MCF 10A (cell line): ENCODE measurements at regions not wholly inside any gene's neighbourhood (a gene's known extent, or its start where the extent isn't known, plus 50 kb on each side); places are given as distances from the start of the nearest gene placed in this dataset.

ENCODE experiments used
- BruUV-seq: library from RNA; stranded (reverse); fragments of 400-500 nt; replicated peaks from 2 replicates; lab custom pipeline; 2021; lab: Mats Ljungman, UMichigan
- CTCF ChIA-PET: fragments of 300-600 bp; sonication (Branson Sonifier 250); formaldehyde crosslinking; extraction: SDS; loops from one replicate; lab custom pipeline; 2021; ENCODE audit warnings: antibody characterized with exemption, inconsistent platforms; lab: Yijun Ruan, JAX
- POLR2A ChIA-PET: fragments of 300-600, 350-650 bp; sonication (Branson Sonifier 250); formaldehyde crosslinking; extraction: SDS; loops from one replicate; lab custom pipeline; 2020; ENCODE audit warnings: antibody characterized with exemption, inconsistent platforms; lab: Yijun Ruan, JAX
- DNase-seq: peaks from one replicate; pipeline ENCODE4 v3.0.0-alpha.2; 2018; ENCODE audit not compliant: unreplicated experiment
- H3K27ac Mint-ChIP-seq: one replicate; pipeline ENCODE4 v1.8.0; 2022; ENCODE audit warnings: mild to moderate bottlenecking, low read depth, mixed read lengths; ENCODE audit not compliant: unreplicated experiment
- H3K27me3 Mint-ChIP-seq: one replicate; pipeline ENCODE4 v1.8.0; 2022; ENCODE audit warnings: mixed read lengths; ENCODE audit not compliant: insufficient read depth, unreplicated experiment
- H3K36me3 Mint-ChIP-seq: one replicate; pipeline ENCODE4 v1.8.0; 2022; ENCODE audit warnings: mild to moderate bottlenecking, moderate library complexity, mixed read lengths; ENCODE audit not compliant: insufficient read depth, unreplicated experiment
- H3K4me1 Mint-ChIP-seq: one replicate; pipeline ENCODE4 v1.8.0; 2022; ENCODE audit warnings: mixed read lengths; ENCODE audit not compliant: insufficient read depth, unreplicated experiment
- H3K4me3 Mint-ChIP-seq: one replicate; pipeline ENCODE4 v1.8.0; 2022; ENCODE audit warnings: mild to moderate bottlenecking, moderate library complexity, mixed read lengths; ENCODE audit not compliant: unreplicated experiment
- H3K9me3 Mint-ChIP-seq: one replicate; pipeline ENCODE4 v1.8.0; 2022; ENCODE audit warnings: mixed read lengths; ENCODE audit not compliant: unreplicated experiment
- intact Hi-C: fragments of 100-400 bp; cut with micrococcal nuclease; formaldehyde crosslinking; loops from 2 replicates; pipeline ENCODE4 v1.14.1; 2022
- TF ChIP-seq, protein P1 (sequence below): fragments of 200-600 bp; IDR thresholded peaks from one replicate; pipeline ENCODE4 v1.8.0; 2022; ENCODE audit warnings: antibody characterized with exemption, mild to moderate bottlenecking; ENCODE audit not compliant: unreplicated experiment

DNA sequence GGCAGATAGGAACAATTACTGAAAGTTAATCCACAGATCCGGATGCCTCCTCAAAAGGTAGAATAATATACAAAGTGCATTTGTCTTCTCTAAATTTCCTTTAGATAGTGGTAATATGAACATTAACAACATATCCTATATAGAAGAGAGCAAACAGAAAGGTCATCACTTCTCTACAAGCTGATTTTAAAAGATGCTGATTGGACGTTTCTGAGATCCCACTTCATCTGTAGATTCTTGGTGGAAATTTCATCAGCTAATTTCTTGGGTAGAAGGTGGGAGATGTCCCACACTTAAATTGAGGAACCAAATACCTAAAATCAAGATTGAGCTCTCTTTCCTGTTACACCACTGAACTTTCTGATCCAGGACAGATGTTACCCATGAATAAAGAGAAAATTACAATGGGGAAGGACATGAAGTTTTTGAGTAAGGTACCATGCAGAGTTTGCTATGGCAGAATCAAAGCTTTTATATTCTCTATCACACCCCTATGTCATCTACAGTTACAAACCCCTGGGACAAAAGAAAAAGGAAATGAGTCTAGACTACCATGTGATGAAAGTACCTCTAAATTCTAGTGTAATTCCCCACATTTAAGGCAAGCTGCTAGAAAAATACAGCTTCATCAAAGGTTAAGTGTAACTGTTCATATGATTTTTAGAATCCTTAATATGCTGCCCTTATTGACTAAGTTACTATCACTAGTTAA lies 189.2 kb upstream of the SETMAR start:
- POLR2A ChIA-PET: interaction anchor here (0.6 kb wide), 1 partner anchor 26 kb away, joined by 3 read pairs; no protein-coding TSS in a partner anchor
- Mint-ChIP-seq H3K4me3 (no peak overlapping the region), H3K9me3 (peaks cover 7% of the 10 kb centered on the region), H3K27me3 (no peaks in the 10 kb centered on the region), H3K27ac (no peak overlapping the region), H3K4me1 (no peaks in the 10 kb centered on the region), H3K36me3 (no peaks in the 10 kb centered on the region)
- no TSS peak for BruUV-seq
- no peak for DNase-seq
- CTCF ChIA-PET: interaction anchor here (0.6 kb wide), 1 partner anchor 16 kb away, joined by 3 read pairs; no protein-coding TSS in a partner anchor
- TF ChIP-seq, protein P1, sequence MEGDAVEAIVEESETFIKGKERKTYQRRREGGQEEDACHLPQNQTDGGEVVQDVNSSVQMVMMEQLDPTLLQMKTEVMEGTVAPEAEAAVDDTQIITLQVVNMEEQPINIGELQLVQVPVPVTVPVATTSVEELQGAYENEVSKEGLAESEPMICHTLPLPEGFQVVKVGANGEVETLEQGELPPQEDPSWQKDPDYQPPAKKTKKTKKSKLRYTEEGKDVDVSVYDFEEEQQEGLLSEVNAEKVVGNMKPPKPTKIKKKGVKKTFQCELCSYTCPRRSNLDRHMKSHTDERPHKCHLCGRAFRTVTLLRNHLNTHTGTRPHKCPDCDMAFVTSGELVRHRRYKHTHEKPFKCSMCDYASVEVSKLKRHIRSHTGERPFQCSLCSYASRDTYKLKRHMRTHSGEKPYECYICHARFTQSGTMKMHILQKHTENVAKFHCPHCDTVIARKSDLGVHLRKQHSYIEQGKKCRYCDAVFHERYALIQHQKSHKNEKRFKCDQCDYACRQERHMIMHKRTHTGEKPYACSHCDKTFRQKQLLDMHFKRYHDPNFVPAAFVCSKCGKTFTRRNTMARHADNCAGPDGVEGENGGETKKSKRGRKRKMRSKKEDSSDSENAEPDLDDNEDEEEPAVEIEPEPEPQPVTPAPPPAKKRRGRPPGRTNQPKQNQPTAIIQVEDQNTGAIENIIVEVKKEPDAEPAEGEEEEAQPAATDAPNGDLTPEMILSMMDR: no peak
- intact Hi-C loops: no loop called here

DNA sequence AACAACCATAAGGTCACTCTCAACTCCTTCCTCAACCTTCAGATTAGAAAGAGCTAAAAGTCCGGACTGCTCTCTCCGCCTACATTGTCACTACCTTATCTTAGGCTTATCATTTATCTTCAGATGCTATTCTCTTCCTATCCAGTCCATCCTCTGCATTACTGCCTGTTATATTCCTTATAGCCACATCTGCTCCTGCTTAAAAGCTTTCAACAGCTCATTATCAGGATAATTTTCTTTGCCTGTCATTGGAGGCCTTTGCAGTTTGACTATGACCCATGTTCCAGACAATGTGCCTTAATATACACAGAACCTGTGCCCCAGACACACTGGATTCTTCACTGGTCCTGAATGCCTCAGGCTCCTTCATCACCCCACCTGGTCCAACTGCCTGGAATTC lies 184.1 kb upstream of the SETMAR start:
- no peak for DNase-seq
- Mint-ChIP-seq H3K4me1 (no peaks in the 10 kb centered on the region), H3K9me3 (no peaks in the 10 kb centered on the region), H3K4me3 (no peak overlapping the region), H3K27ac (no peak overlapping the region), H3K27me3 (no peaks in the 10 kb centered on the region), H3K36me3 (no peaks in the 10 kb centered on the region)
- BruUV-seq: no TSS peak
- intact Hi-C loops: no loop called here
- TF ChIP-seq, protein P1: no peak
- CTCF ChIA-PET: interaction anchor here (0.5 kb wide), 1 partner anchor 34 kb away, joined by 3 read pairs; no protein-coding TSS in a partner anchor
- POLR2A ChIA-PET: interaction anchor here (0.6 kb wide), 1 partner anchor 186 kb away, joined by 3 read pairs; no protein-coding TSS in a partner anchor

DNA sequence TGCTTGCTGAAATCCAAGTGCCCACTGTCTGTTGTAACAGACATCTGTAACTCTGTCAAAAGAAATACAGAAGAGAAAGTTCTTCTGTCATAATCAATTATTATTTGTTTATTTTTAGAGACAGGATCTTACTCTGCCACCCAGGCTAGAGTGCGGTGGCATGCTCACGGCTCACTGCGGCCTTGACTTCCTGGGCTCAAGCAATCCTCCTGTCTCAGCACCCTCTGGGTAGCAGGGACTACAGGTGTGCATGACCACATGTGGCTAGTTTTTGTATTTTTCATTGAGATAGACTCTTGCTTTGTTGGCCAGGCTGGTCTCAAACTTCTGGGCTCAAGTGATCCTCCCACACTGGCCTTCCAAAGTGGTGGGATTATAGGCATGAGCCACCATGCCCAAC lies 177.6 kb upstream of the SETMAR start:
- Mint-ChIP-seq H3K4me1 (no peaks in the 10 kb centered on the region), H3K27ac (no peak overlapping the region), H3K4me3 (no peak overlapping the region), H3K36me3 (no peaks in the 10 kb centered on the region), H3K9me3 (no peaks in the 10 kb centered on the region), H3K27me3 (no peaks in the 10 kb centered on the region)
- ChIA-PET POLR2A (no interaction called here), CTCF (no interaction called here)
- no peak for DNase-seq
- BruUV-seq: no TSS peak
- TF ChIP-seq, protein P1: no peak
- intact Hi-C loops: no loop called here

DNA sequence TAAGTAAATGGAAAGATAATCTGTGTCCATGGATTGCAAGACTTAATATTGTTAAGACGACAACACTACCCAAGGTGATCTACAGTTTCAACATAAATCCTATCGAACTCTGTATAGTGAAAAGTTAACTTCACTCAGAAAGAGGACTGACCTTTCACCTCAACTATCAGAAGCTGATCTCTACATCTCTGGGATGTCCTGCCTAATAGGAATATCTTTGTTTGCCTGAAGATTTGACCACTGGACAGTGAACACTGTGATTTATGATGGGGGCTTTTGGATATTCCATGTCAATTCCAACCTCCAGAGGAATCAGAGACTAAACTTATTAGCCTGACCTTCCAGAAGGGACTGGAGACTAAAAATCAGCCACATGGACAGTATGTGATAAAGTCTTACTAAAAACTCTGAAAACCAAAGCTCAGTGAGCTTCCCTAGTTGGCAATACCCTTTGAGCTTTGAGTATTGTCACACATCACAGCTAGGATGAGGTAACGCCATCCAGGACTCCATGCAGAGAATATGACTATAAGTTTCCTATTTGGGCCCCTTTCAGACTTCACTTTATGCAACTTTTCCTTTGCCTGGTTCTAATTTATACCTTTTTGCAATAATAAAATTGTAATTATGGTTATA lies 164.9 kb upstream of the SETMAR start:
- no peak for DNase-seq
- Mint-ChIP-seq H3K4me1 (no peaks in the 10 kb centered on the region), H3K4me3 (no peak overlapping the region), H3K27me3 (no peaks in the 10 kb centered on the region), H3K36me3 (no peaks in the 10 kb centered on the region), H3K9me3 (no peaks in the 10 kb centered on the region), H3K27ac (no peak overlapping the region)
- ChIA-PET POLR2A (no interaction called here), CTCF (no interaction called here)
- TF ChIP-seq, protein P1: no peak
- intact Hi-C loops: no loop called here
- BruUV-seq: no TSS peak
